ENCODE measurements at regions not wholly inside any gene's neighbourhood (a gene's known extent, or its start where the extent isn't known, plus 50 kb on each side); places are given as distances from the start of the nearest gene placed in this dataset.

DNA sequence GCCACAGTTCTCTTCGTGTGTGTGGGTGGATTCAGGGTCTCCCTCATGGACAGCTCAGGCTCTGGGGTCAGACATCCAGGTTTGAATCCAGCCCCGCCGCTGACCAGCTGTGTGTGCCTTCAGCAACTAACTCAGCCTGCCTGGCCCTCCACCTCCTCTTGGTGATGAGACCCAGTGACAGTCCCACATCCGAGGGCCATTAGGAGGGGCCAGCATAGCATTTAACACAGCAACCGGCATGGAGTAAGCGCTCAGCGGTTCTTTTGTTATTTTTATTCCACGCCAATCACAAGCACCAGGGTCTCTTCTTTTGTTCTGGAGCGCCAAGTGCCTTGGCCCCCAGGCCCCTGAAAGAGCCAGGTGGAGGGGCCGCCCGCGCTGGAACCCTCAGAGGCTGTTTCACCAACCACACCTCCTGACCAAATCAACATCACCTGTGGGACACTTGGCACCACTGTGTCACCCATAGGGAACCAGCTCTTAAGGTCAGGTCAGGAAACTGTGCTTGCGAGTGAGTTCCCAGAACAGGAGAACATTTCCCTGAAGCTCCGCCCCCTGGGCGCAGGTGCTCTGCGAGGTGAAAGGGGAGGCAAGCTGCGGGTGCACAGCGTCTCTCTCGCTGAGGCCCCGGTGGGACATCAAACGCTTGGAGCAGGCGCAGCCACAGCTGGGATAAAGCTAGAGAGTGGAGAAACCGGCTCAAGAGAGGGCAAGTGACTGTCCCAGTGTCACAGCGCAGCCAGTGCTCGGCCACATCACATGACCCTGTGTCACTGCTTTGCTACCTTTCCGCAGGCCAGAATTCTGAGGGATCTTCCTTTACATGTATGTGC is 311.3 kb downstream of the UACA start:
- H3K27ac ChIP-seq: no peak overlapping the region
- TF ChIP-seq, protein P1, sequence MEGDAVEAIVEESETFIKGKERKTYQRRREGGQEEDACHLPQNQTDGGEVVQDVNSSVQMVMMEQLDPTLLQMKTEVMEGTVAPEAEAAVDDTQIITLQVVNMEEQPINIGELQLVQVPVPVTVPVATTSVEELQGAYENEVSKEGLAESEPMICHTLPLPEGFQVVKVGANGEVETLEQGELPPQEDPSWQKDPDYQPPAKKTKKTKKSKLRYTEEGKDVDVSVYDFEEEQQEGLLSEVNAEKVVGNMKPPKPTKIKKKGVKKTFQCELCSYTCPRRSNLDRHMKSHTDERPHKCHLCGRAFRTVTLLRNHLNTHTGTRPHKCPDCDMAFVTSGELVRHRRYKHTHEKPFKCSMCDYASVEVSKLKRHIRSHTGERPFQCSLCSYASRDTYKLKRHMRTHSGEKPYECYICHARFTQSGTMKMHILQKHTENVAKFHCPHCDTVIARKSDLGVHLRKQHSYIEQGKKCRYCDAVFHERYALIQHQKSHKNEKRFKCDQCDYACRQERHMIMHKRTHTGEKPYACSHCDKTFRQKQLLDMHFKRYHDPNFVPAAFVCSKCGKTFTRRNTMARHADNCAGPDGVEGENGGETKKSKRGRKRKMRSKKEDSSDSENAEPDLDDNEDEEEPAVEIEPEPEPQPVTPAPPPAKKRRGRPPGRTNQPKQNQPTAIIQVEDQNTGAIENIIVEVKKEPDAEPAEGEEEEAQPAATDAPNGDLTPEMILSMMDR (IDR thresholded peaks at IDR 0.05): no peak
- TF ChIP-seq POLR2A (IDR thresholded peaks at IDR 0.05): no peak

DNA sequence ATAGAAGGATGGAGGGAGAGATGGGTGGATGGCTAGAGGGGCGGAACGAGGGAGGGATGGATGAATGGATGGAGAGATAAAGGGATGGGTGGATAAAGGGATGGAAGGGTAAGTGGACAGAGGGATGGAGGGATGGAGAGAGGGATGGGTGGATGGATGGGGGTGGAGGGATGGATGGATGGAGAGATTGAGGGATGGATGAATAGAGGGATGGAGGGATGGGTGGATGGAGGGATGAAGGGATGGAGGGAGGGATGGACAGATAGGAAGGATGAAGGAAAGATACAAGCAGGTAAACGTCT is 313.3 kb downstream of the UACA start:
- intact Hi-C loops (cut with DNase I; ENCODE audit: low total_unique reads): no loop called here
- DNase-seq: no peak
- no peak for TF ChIP-seq POLR2A (IDR thresholded peaks at IDR 0.05)
- TF ChIP-seq, protein P1 (IDR thresholded peaks at IDR 0.05): no peak
- H3K4me1 ChIP-seq: no peaks in the 10 kb centered on the region
- no peaks in the 10 kb centered on the region for H3K9me3 ChIP-seq
- H3K27me3 ChIP-seq: no peaks in the 10 kb centered on the region
- no peaks in the 10 kb centered on the region for H3K36me3 ChIP-seq
- no peak overlapping the region for H3K4me3 ChIP-seq
- H3K27ac ChIP-seq: no peak overlapping the region

More for the DNA sequence above, 311.3 kb downstream of the UACA start:
- Histone ChIP-seq H3K27me3 (no peaks in the 10 kb centered on the region), H3K9me3 (no peaks in the 10 kb centered on the region), H3K4me3 (no peak overlapping the region), H3K4me1 (no peaks in the 10 kb centered on the region), H3K36me3 (no peaks in the 10 kb centered on the region)
- DNase-seq: no peak
- intact Hi-C loops (cut with DNase I; ENCODE audit: low total_unique reads): no loop called here

DNA sequence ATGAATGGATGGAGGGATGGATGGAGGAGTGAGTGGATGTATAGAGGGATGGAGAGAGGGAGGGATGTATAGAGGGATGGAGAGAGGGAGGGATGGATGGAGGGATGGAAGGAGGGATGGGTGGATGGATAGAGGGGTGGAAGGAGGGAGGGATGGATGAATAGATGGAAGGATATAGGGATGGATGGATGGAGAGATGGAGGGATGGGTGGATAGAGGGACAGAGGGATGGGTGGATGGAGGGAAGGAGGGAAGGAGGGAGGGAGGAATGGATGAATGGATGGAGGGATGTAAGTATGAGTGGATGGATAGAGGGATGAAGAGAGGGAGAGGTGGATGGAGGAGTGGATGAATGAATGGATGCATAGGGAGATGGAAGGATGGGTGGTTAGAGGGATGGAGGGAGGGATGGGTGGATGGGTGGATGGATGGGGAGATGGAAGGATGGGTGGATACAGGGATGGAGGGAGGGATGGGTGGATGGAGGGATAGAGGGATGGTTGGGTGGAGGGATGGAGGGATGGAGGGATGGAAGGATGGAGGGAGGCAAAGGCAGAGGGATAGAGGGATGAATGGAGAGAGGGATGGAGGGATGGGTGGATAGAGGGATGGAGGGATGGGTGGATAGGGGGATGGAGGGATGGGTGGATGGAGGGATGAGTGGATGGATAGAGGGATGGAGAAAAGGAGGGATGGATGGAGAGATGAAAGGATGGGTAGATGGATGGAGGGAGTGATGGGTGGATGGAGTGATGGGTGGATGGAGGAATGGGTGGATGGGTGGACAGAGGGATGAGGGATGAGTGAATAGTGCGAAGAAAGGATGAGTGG is 313.8 kb downstream of the UACA start:
- H3K27me3 ChIP-seq: no peaks in the 10 kb centered on the region
- intact Hi-C loops (cut with DNase I; ENCODE audit: low total_unique reads): no loop called here

DNA sequence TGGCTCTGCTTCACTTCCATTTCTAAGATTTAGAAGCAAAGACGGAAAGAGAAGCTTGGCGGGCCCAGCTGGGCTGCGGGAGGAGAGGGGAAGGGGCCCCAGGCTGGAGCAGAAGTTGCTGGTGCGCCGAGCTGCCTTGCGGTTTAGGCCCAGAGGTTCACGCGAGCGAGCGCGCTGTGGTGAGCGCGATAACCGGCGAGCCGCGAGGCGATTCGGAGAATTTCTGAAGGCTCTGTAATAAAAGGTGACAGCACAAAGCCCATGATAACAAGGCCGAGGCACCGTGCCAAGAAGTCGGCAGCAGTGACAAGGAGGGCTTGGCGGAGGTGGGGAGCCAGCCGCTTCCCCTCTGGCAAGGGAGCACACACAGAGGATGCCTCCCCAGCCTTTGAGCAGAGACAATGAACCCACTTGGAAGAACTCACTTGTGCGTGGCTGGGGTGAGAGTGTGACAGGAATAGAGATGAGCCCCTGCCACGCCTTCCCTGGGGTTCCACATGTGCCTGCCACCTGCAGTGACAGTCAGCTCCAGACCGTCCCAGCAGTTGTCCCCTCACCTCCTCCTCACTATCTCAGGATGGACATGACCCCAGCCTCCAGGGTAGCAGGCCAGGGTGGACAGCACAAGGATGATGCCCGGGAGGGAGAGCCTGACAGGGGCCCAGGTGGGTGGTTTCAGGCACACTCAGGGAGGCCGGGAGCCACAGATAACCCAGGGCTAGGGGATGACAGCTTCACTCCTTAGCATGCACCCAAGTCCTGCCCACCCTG is 315.2 kb downstream of the UACA start:
- Histone ChIP-seq H3K36me3 (no peaks in the 10 kb centered on the region), H3K27me3 (no peaks in the 10 kb centered on the region), H3K4me3 (no peak overlapping the region), H3K27ac (no peak overlapping the region), H3K9me3 (no peaks in the 10 kb centered on the region), H3K4me1 (no peaks in the 10 kb centered on the region)
- intact Hi-C loops (cut with DNase I; ENCODE audit: low total_unique reads): no loop called here
- TF ChIP-seq POLR2A (IDR thresholded peaks at IDR 0.05): no peak
- no peak for DNase-seq

More for the DNA sequence above, 313.8 kb downstream of the UACA start:
- no peaks in the 10 kb centered on the region for H3K36me3 ChIP-seq
- H3K4me1 ChIP-seq: no peaks in the 10 kb centered on the region
- TF ChIP-seq, protein P1 (IDR thresholded peaks at IDR 0.05): no peak
- TF ChIP-seq POLR2A (IDR thresholded peaks at IDR 0.05): no peak
- DNase-seq: no peak
- H3K9me3 ChIP-seq: no peaks in the 10 kb centered on the region
- H3K27ac ChIP-seq: no peak overlapping the region
- H3K4me3 ChIP-seq: no peak overlapping the region

DNA sequence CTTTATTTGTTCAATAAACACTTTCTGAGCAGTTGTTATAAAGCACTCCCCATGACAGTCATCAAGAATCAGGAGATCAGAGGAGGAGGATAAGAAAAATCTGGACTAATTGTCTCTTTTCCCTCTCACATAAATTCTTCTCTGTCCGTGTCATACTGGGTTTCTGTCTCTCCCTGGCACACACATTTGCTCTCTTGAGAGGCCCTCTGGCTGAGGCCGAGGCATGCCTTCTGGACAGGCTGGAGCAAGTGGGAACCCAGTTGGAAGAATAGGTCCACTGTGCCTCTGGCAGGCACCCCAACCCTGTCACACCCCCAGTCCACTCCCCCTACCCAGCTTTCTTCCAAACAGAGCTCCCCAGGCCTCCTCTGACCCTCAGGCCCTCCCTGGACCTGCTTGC is 315.8 kb downstream of the UACA start:
- TF ChIP-seq, protein P1 (IDR thresholded peaks at IDR 0.05): no peak
- TF ChIP-seq POLR2A (IDR thresholded peaks at IDR 0.05): no peak
- Histone ChIP-seq H3K9me3 (no peaks in the 10 kb centered on the region), H3K36me3 (no peaks in the 10 kb centered on the region), H3K27ac (no peak overlapping the region), H3K4me1 (no peaks in the 10 kb centered on the region), H3K27me3 (no peaks in the 10 kb centered on the region), H3K4me3 (no peak overlapping the region)
- DNase-seq: no peak
- intact Hi-C loops (cut with DNase I; ENCODE audit: low total_unique reads): no loop called here
